Sigmoid colon (tissue), 3 donors: ENCODE measurements at regions not wholly inside any gene's neighbourhood (a gene's known extent, or its start where the extent isn't known, plus 50 kb on each side); places are given as distances from the start of the nearest gene placed in this dataset.

Experiments used
- CTCF ChIP-seq, 4 experiments: fragments of 450-650 bp in 3 of 4; fragments of 200-600 bp in 1 of 4; IDR thresholded peaks; one replicate each; pipeline ENCODE4 v1.5.1; 2016 to 2019; ENCODE audit warnings: antibody characterized with exemption in 4 of 4, mild to moderate bottlenecking in 3 of 4, moderate library complexity in 2 of 4
- POLR2A ChIP-seq, 2 donors: fragments of 450-650 bp; IDR thresholded peaks; one replicate each; pipeline ENCODE4 v1.6.1; 2016; ENCODE audit warnings: antibody characterized with exemption in 2 of 2, mild to moderate bottlenecking in 2 of 2, moderate library complexity in 2 of 2

DNA sequence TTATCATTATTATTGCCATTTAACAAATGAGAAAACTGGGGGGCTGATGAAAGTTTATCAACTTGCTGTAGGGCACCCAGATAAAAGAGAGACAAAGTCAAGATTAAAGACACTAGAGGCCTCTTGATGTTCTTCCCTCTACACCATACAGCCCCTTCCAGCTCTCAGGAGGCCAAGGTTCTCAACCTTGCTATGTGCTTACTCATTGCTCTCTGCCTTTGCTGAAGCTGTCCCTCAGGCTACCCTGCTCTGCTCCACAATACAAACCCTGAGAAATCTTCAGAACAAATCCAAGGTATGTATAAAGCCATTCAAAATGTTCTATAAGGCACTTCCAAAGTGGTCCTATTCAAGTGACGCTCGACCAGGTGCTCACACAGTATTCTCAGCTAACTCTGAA lies 329.9 kb upstream of the TNP1 start:
- no peak for TF ChIP-seq CTCF (IDR thresholded peaks at IDR 0.05)
- TF ChIP-seq POLR2A (IDR thresholded peaks at IDR 0.05): no peak
